GM21515 (cell line): ENCODE measurements at regions not wholly inside any gene's neighbourhood (a gene's known extent, or its start where the extent isn't known, plus 50 kb on each side); places are given as distances from the start of the nearest gene placed in this dataset.
"Not testable (repeated sequence)": the region's sequence is repeated elsewhere in the genome, so short reads cannot be mapped to it uniquely, and the experiment has no call there.

Experiments
- ATAC-seq: cut with Tn5 transposase; IDR thresholded peaks from one replicate; pipeline ENCODE4 v1.9.1; 2021; ENCODE audit not compliant: unreplicated experiment

- ATAC-seq: no peak
Observed at GRCh38 chr6:100103194-100103593, 109.2 kb upstream of the MCHR2 start.

GRCh38 chr6:100101644-100102043 is 107.6 kb upstream of the MCHR2 start:
- no peak for ATAC-seq

- no peak for ATAC-seq
Observed at GRCh38 chr6:100100776-100101175, 106.8 kb upstream of the MCHR2 start.

- ATAC-seq: no peak
Observed at GRCh38 chr6:100099189-100100074, 105.4 kb upstream of the MCHR2 start.

GRCh38 chr6:100096936-100097335 is 102.9 kb upstream of the MCHR2 start:
- ATAC-seq: no peak

- ATAC-seq: no peak
Observed at GRCh38 chr6:100096341-100096740, 102.3 kb upstream of the MCHR2 start.

GRCh38 chr6:100093405-100093804 is 99.4 kb upstream of the MCHR2 start:
- ATAC-seq: no peak

- ATAC-seq: no peak
Observed at GRCh38 chr6:100088009-100088408, 94.0 kb upstream of the MCHR2 start.

- no peak for ATAC-seq
Observed at GRCh38 chr6:100084991-100085364, 91.0 kb upstream of the MCHR2 start.

- no peak for ATAC-seq
Observed at GRCh38 chr6:100084316-100084990, 90.4 kb upstream of the MCHR2 start.

- ATAC-seq: no peak
Observed at GRCh38 chr6:100078509-100078908, 84.5 kb upstream of the MCHR2 start.

GRCh38 chr6:100065348-100065747 is 71.3 kb upstream of the MCHR2 start:
- no peak for ATAC-seq

GRCh38 chr6:100062621-100063020 is 68.6 kb upstream of the MCHR2 start:
- ATAC-seq: no peak

GRCh38 chr6:100057941-100058340 is 63.9 kb upstream of the MCHR2 start:
- ATAC-seq: no peak

GRCh38 chr6:100050550-100050949 is 56.5 kb upstream of the MCHR2 start:
- ATAC-seq: no peak

- not testable (repeated sequence) for ATAC-seq
Observed at GRCh38 chr6:100043961-100044360, 49.9 kb upstream of the MCHR2 start.
